Thoracic aorta (tissue), 2 donors: ENCODE measurements at regions not wholly inside any gene's neighbourhood (a gene's known extent, or its start where the extent isn't known, plus 50 kb on each side); places are given as distances from the start of the nearest gene placed in this dataset.

Source experiments
- ATAC-seq: fragments of 150-250 bp; one replicate; pipeline ENCODE4 v1.8.0; 2017; ENCODE audit warnings: low read depth; ENCODE audit not compliant: insufficient number of reproducible peaks, low FRiP score
- DNase-seq: peaks from one replicate; pipeline ENCODE4 v3.0.0-alpha.2; 2020; ENCODE audit warnings: low spot score
- H3K27ac ChIP-seq, 2 donors: fragments of 200-600 bp; sonication (generic); 1 replicate in 1 of 2; 2 replicates in 1 of 2; pipeline ENCODE4 v1.5.1; 2016; ENCODE audit warnings: mild to moderate bottlenecking in 2 of 2, moderate library complexity in 2 of 2
- H3K27me3 ChIP-seq: fragments of 200-600 bp; sonication (generic); replicated peaks from 2 replicates; pipeline ENCODE4 v1.6.0; 2016; ENCODE audit warnings: mild to moderate bottlenecking; ENCODE audit not compliant: insufficient read depth
- H3K36me3 ChIP-seq: fragments of 200-600 bp; sonication (generic); one replicate; pipeline ENCODE4 v1.5.1; 2016
- H3K4me1 ChIP-seq, 2 donors: fragments of 200-600 bp; sonication (generic); 1 replicate in 1 of 2; 2 replicates in 1 of 2; pipeline versions ENCODE4 v1.5.1 to v1.6.0; 2016; ENCODE audit warnings: low read depth in 2 of 2, mild to moderate bottlenecking in 1 of 2; ENCODE audit not compliant: control insufficient read depth in 1 of 2
- H3K4me3 ChIP-seq: fragments of 200-600 bp; sonication (generic); 2 replicates; pipeline ENCODE4 v1.5.1; 2016; ENCODE audit warnings: mild to moderate bottlenecking
- H3K9me3 ChIP-seq: fragments of 200-600 bp; sonication (generic); 2 replicates; pipeline ENCODE4 v1.5.1; 2016
- CTCF ChIP-seq: fragments of 200-600 bp; sonication (generic); IDR thresholded peaks from one replicate; pipeline ENCODE4 v1.5.1; 2019; ENCODE audit warnings: antibody characterized with exemption

GRCh38 chr2:124967325-124967724, 942.2 kb downstream of the CNTNAP5 start:
- H3K27ac ChIP-seq: no peak overlapping the region
- H3K27me3 ChIP-seq: no peaks in the 10 kb centered on the region
- H3K9me3 ChIP-seq: no peaks in the 10 kb centered on the region
- ATAC-seq (no peak), DNase-seq (no peak)
- no peaks in the 10 kb centered on the region for H3K36me3 ChIP-seq
- no peak for TF ChIP-seq CTCF
- H3K4me1 ChIP-seq: no peaks in the 10 kb centered on the region
- H3K4me3 ChIP-seq: no peak overlapping the region

- Histone ChIP-seq H3K4me1 (no peaks in the 10 kb centered on the region), H3K4me3 (no peak overlapping the region), H3K27me3 (no peaks in the 10 kb centered on the region), H3K36me3 (no peaks in the 10 kb centered on the region), H3K27ac (no peak overlapping the region), H3K9me3 (no peaks in the 10 kb centered on the region)
- ATAC-seq (no peak), DNase-seq (no peak)
- TF ChIP-seq CTCF: no peak
Observed at GRCh38 chr2:124970030-124970429, 944.9 kb downstream of the CNTNAP5 start.

- Histone ChIP-seq H3K36me3 (no peaks in the 10 kb centered on the region), H3K4me1 (no peaks in the 10 kb centered on the region), H3K27me3 (no peaks in the 10 kb centered on the region), H3K4me3 (no peak overlapping the region), H3K9me3 (no peaks in the 10 kb centered on the region), H3K27ac (no peak overlapping the region)
- DNase-seq (no peak), ATAC-seq (no peak)
- TF ChIP-seq CTCF: no peak
Observed at GRCh38 chr2:124973396-124973795, 948.3 kb downstream of the CNTNAP5 start.

GRCh38 chr2:124975224-124975623, 950.1 kb downstream of the CNTNAP5 start:
- Histone ChIP-seq H3K27ac (no peak overlapping the region), H3K4me3 (no peak overlapping the region), H3K4me1 (no peaks in the 10 kb centered on the region), H3K36me3 (no peaks in the 10 kb centered on the region), H3K27me3 (no peaks in the 10 kb centered on the region), H3K9me3 (no peaks in the 10 kb centered on the region)
- DNase-seq (no peak), ATAC-seq (no peak)
- no peak for TF ChIP-seq CTCF

- DNase-seq: no peak
- no peaks in the 10 kb centered on the region for H3K4me1 ChIP-seq
- H3K27me3 ChIP-seq: no peaks in the 10 kb centered on the region
- no peak overlapping the region for H3K4me3 ChIP-seq
- no peak overlapping the region for H3K27ac ChIP-seq
- no peak for TF ChIP-seq CTCF
- ATAC-seq: no peak
- no peaks in the 10 kb centered on the region for H3K9me3 ChIP-seq
- H3K36me3 ChIP-seq: no peaks in the 10 kb centered on the region
Observed at GRCh38 chr2:124975648-124976047, 950.6 kb downstream of the CNTNAP5 start.
